Ishikawa (cell line): ENCODE measurements at regions not wholly inside any gene's neighbourhood (a gene's known extent, or its start where the extent isn't known, plus 50 kb on each side); places are given as distances from the start of the nearest gene placed in this dataset.

Experiments
- EGR1 ChIP-seq: IDR thresholded peaks from 2 replicates; pipeline ENCODE4 v1.6.1; 2012
- MAX ChIP-seq: IDR thresholded peaks from 2 replicates; pipeline ENCODE4 v1.6.1; 2012
- RAD21 ChIP-seq: IDR thresholded peaks from 2 replicates; pipeline ENCODE4 v1.6.1; 2012; ENCODE audit warnings: low read depth
- REST ChIP-seq: IDR thresholded peaks from 2 replicates; pipeline ENCODE4 v1.6.1; 2012; ENCODE audit warnings: low read depth, mild to moderate bottlenecking
- TAF1 ChIP-seq: IDR thresholded peaks from 2 replicates; pipeline ENCODE4 v1.6.1; 2012; ENCODE audit warnings: low read depth, mild to moderate bottlenecking
- TEAD4 ChIP-seq: IDR thresholded peaks from 2 replicates; pipeline ENCODE4 v1.6.1; 2012
- ZBTB7A ChIP-seq: IDR thresholded peaks from 2 replicates; pipeline ENCODE4 v1.6.1; 2012; ENCODE audit warnings: low read depth

- TF ChIP-seq ZBTB7A (no peak), MAX (no peak), EGR1 (no peak), TEAD4 (no peak), RAD21 (no peak), REST (no peak), TAF1 (no peak)
Observed at GRCh38 chr9:88025411-88026117, 51.2 kb upstream of the CDK20 start.
